ENCODE measurements at regions not wholly inside any gene's neighbourhood (a gene's known extent, or its start where the extent isn't known, plus 50 kb on each side); places are given as distances from the start of the nearest gene placed in this dataset.
A peak's percentile ranks its signal among the peaks of the same experiment; 100 is the strongest.

DNA sequence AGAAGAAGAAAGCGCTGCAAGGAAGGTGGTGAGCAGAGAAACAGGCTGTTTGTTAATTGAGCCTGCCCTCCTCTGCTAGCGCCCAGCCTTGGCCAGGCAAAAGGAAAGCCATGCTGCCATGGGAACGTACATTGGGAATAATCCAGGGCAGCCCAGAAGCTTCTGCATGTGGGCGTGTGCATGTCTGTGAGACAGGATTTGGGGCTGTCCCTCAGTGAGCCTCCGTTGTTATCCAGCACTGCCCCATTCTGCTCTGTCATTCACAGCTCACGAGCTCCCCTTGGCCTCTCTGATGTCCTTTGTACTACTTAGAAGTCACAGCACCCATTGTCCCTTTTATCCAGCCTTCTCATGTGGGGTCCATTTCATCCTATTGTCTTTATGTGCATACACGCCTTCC lies 239.1 kb upstream of the ROPN1 start:
- FAIRE-seq (no peak), DNase-seq (ENCODE audit: low read depth in 1 of 2, low spot score in 2 of 2) (no peak)
- H2AK5ac ChIP-seq (ENCODE audit: low read depth, low read length), result no peak overlapping the region
- H4K91ac ChIP-seq (replicated peaks; ENCODE audit: insufficient read length, low read length), result no peak overlapping the region
- peaks cover 0 to 3% of the 10 kb centered on the region in 2 experiments; a peak in 2 of 4 replicates for H3K9me3 ChIP-seq (ENCODE audit: insufficient read depth in 2 of 2, low read depth in 1 of 2, low read length in 1 of 2)
- H3K4me2 ChIP-seq (ENCODE audit: insufficient read depth in 1 of 2, low read depth in 2 of 2, low read length in 2 of 2), result no peak overlapping the region
- H4K8ac ChIP-seq (ENCODE audit: extremely low read depth, insufficient read depth, low read length), result no peak overlapping the region
- no peaks in the 10 kb centered on the region for H4K20me1 ChIP-seq (replicated peaks in 1 of 2; ENCODE audit: control insufficient read depth in 1 of 2, insufficient read depth in 2 of 2, low read length in 2 of 2)
- no peak overlapping the region; the same call in 1 of the 2 replicates for H3K18ac ChIP-seq (ENCODE audit: extremely low read depth, low read length)
- H3K9ac ChIP-seq (replicated peaks in 1 of 4; ENCODE audit: extremely low read depth in 1 of 4, low read depth in 3 of 4, low read length in 3 of 4), result no peak overlapping the region
- no peak overlapping the region for H3K56ac ChIP-seq (replicated peaks; ENCODE audit: insufficient read length, low read depth, low read length)
- no peak overlapping the region for H2AFZ ChIP-seq (ENCODE audit: low read length)
- H3K4ac ChIP-seq (replicated peaks; ENCODE audit: insufficient read length, low read depth, low read length), result no peak overlapping the region
- WGBS, 2 experiments (ENCODE audit: extremely low coverage in 1 of 2, insufficient coverage in 1 of 2, insufficient read length in 1 of 2, insufficient replicate concordance in 2 of 2, low coverage in 1 of 2, low lambda C conversion rate in 2 of 2, missing lambda C conversion rate in 1 of 2), result 89% methylated on average over 7 of the region's 7 CpGs; no CpG with 5 or more reads in 1 of the 2 experiments
- no peaks in the 10 kb centered on the region for H3K79me2 ChIP-seq (ENCODE audit: control insufficient read depth in 1 of 2, insufficient read depth in 2 of 2, low read length in 2 of 2)
- peaks cover 2 to 6% (median 4%) of the 10 kb centered on the region in 4 experiments; a peak in 5 of 7 replicates for H3K4me1 ChIP-seq (replicated peaks in 1 of 4; ENCODE audit: control insufficient read depth in 3 of 4, insufficient read depth in 4 of 4, low read length in 3 of 4)
- H3K27ac ChIP-seq (ENCODE audit: low read depth, low read length), result no peak overlapping the region
- no peak overlapping the region for H2BK120ac ChIP-seq (replicated peaks; ENCODE audit: low read depth, low read length)
- ChIA-PET CTCF (ENCODE audit: partially characterized antibody) (interaction anchor here (0.6 to 1.0 kb wide), 3 partner anchors 9 to 135 kb away, joined by 3 to 5 read pairs (median 3); no protein-coding TSS in a partner anchor), POLR2A (ENCODE audit: partially characterized antibody) (interaction anchor here (1.2 kb wide), 1 partner anchor 22 kb away, joined by 3 read pairs; no protein-coding TSS in a partner anchor)
- 0 out of 2 replicates have a peak, but pooled peaks cover 3% of the 10 kb centered on the region for H3K23me2 ChIP-seq (ENCODE audit: low read depth, low read length)
- TF ChIP-seq CHD1 (IDR thresholded peaks at IDR 0.05; ENCODE audit: low read depth, low read length) (no peak), POU5F1 (IDR thresholded peaks at IDR 0.05; ENCODE audit: low read depth, low read length) (peak; percentile 19; the same call in 1 of the 2 replicates)
- H3K14ac ChIP-seq (ENCODE audit: insufficient read length), result no peak overlapping the region
- peak overlapping the region; percentile 23; the same call in 1 of the 2 replicates for H2BK20ac ChIP-seq (ENCODE audit: low read length)
- no peak overlapping the region for H2BK5ac ChIP-seq (ENCODE audit: low read depth, low read length)
- no peak overlapping the region for H2BK12ac ChIP-seq (ENCODE audit: low read depth, low read length)
- no peaks in the 10 kb centered on the region for H3K36me3 ChIP-seq (ENCODE audit: control insufficient read depth in 2 of 4, insufficient read depth in 4 of 4, low read length in 3 of 4)
- H4K5ac ChIP-seq (ENCODE audit: insufficient read length, low read depth, low read length), result no peak overlapping the region
- H3K4me3 ChIP-seq (ENCODE audit: extremely low read depth in 1 of 4, insufficient read depth in 2 of 4, low read depth in 3 of 4, low read length in 4 of 4), result no peak overlapping the region
- no peak overlapping the region for H3K23ac ChIP-seq (ENCODE audit: insufficient read length)
- no peaks in the 10 kb centered on the region for H3K27me3 ChIP-seq (replicated peaks in 1 of 4; ENCODE audit: control insufficient read depth in 3 of 4, extremely low read depth in 1 of 4, insufficient read depth in 3 of 4, low read length in 3 of 4)
- H2BK15ac ChIP-seq (ENCODE audit: low read length), result no peak overlapping the region
- no peaks in the 10 kb centered on the region for H3K79me1 ChIP-seq (ENCODE audit: low read depth, low read length)
